ENCODE measurements at regions not wholly inside any gene's neighbourhood (a gene's known extent, or its start where the extent isn't known, plus 50 kb on each side); places are given as distances from the start of the nearest gene placed in this dataset.

GRCh38 chr6:744666-745353, 51.9 kb upstream of the EXOC2 start:
- H3K36me3 Mint-ChIP-seq: no peaks in the 10 kb centered on the region
- H3K27ac Mint-ChIP-seq: no peak overlapping the region
- no peak overlapping the region for H3K4me3 Mint-ChIP-seq
- peaks cover 4% of the 10 kb centered on the region; the same call in 1 of the 2 replicates for H3K9me3 Mint-ChIP-seq
- POLR2A ChIA-PET: no interaction called here
- no peaks in the 10 kb centered on the region for H3K27me3 Mint-ChIP-seq (ENCODE audit: low read depth)
- no peak for DNase-seq (ENCODE audit: low spot score)
- CTCF ChIA-PET: interaction anchor here (1.2 kb wide), 1 partner anchor 23 kb away, joined by 5 read pairs; no protein-coding TSS in a partner anchor
- no peaks in the 10 kb centered on the region for H3K4me1 Mint-ChIP-seq
- no peak for ATAC-seq
- TF ChIP-seq TCF7 (CRISPR knock-in tag; IDR thresholded peaks at IDR 0.05; ENCODE audit: low read depth) (no peak), CREB1 (CRISPR knock-in tag; IDR thresholded peaks at IDR 0.05) (no peak), SMAD3 (CRISPR knock-in tag; IDR thresholded peaks at IDR 0.05; ENCODE audit: borderline replicate concordance) (no peak), HMGXB4 (CRISPR knock-in tag; IDR thresholded peaks at IDR 0.05) (no peak), KAT7 (CRISPR knock-in tag; IDR thresholded peaks at IDR 0.05; ENCODE audit: borderline replicate concordance) (no peak), CBFB (CRISPR knock-in tag; IDR thresholded peaks at IDR 0.05; ENCODE audit: low read depth) (no peak), ZNF512 (CRISPR knock-in tag; IDR thresholded peaks at IDR 0.05; ENCODE audit: borderline replicate concordance) (no peak), ETV6 (CRISPR knock-in tag; IDR thresholded peaks at IDR 0.05) (no peak), FOXP1 (CRISPR knock-in tag; IDR thresholded peaks at IDR 0.05; ENCODE audit: borderline replicate concordance) (no peak), FOXK1 (CRISPR knock-in tag; IDR thresholded peaks at IDR 0.05) (no peak), SP1 (CRISPR knock-in tag; conservative IDR thresholded peaks at IDR 0.05) (no peak), ZNF671 (CRISPR knock-in tag; IDR thresholded peaks at IDR 0.05) (no peak), NFYB (CRISPR knock-in tag; conservative IDR thresholded peaks at IDR 0.05; ENCODE audit: low read depth) (no peak)

- no peaks in the 10 kb centered on the region for H3K4me1 Mint-ChIP-seq
- no peaks in the 10 kb centered on the region for H3K27me3 Mint-ChIP-seq (ENCODE audit: low read depth)
- H3K4me3 Mint-ChIP-seq: no peak overlapping the region
- H3K27ac Mint-ChIP-seq: no peak overlapping the region
- ATAC-seq (no peak), DNase-seq (ENCODE audit: low spot score) (no peak)
- TF ChIP-seq PREB (CRISPR knock-in tag; IDR thresholded peaks at IDR 0.05; ENCODE audit: borderline replicate concordance) (no peak), GABPB1 (CRISPR knock-in tag; IDR thresholded peaks at IDR 0.05) (no peak), ZNF423 (CRISPR knock-in tag; IDR thresholded peaks at IDR 0.05) (no peak), ETV6 (CRISPR knock-in tag; IDR thresholded peaks at IDR 0.05) (no peak), EMX1 (CRISPR knock-in tag; IDR thresholded peaks at IDR 0.05) (no peak), SOX15 (CRISPR knock-in tag; IDR thresholded peaks at IDR 0.05) (no peak), KAT7 (CRISPR knock-in tag; IDR thresholded peaks at IDR 0.05; ENCODE audit: borderline replicate concordance) (no peak), FOXJ3 (CRISPR knock-in tag; IDR thresholded peaks at IDR 0.05; ENCODE audit: borderline replicate concordance) (no peak), ZSCAN18 (CRISPR knock-in tag; IDR thresholded peaks at IDR 0.05) (no peak)
- H3K9me3 Mint-ChIP-seq: peaks cover 4% of the 10 kb centered on the region; the same call in 1 of the 2 replicates
- CTCF ChIA-PET: interaction anchor here (1.2 kb wide), 1 partner anchor 22 kb away, joined by 5 read pairs; no protein-coding TSS in a partner anchor
- H3K36me3 Mint-ChIP-seq: no peaks in the 10 kb centered on the region
- POLR2A ChIA-PET: no interaction called here
These were observed 50.6 kb upstream of the EXOC2 start for GRCh38 chr6:743320-744096.
